Suprapubic skin (tissue), 4 donors: ENCODE measurements at regions not wholly inside any gene's neighbourhood (a gene's known extent, or its start where the extent isn't known, plus 50 kb on each side); places are given as distances from the start of the nearest gene placed in this dataset.

Source experiments
- DNase-seq, 2 donors: peaks; one replicate each; pipeline ENCODE4 v3.0.0-alpha.2; 2019; ENCODE audit warnings: low spot score in 2 of 2
- H3K27ac ChIP-seq: fragments of 200-600 bp; sonication (generic); one replicate; pipeline ENCODE4 v1.5.1; 2019
- H3K27me3 ChIP-seq: fragments of 200-600 bp; sonication (generic); one replicate; pipeline ENCODE4 v1.5.1; 2019
- H3K36me3 ChIP-seq: fragments of 200-600 bp; sonication (generic); one replicate; pipeline ENCODE4 v1.5.1; 2019
- H3K4me1 ChIP-seq: fragments of 200-600 bp; sonication (generic); one replicate; pipeline ENCODE4 v1.5.1; 2019
- H3K4me3 ChIP-seq: fragments of 200-600 bp; sonication (generic); one replicate; pipeline ENCODE4 v1.5.1; 2019; ENCODE audit warnings: mild to moderate bottlenecking
- H3K9me3 ChIP-seq: fragments of 200-600 bp; sonication (generic); one replicate; pipeline ENCODE4 v1.5.1; 2019
- EP300 ChIP-seq: sonication (generic); formaldehyde crosslinking; IDR thresholded peaks from one replicate; pipeline ENCODE4 v1.6.1; 2017; ENCODE audit warnings: antibody characterized with exemption
- POLR2A ChIP-seq, 2 donors: fragments of 450-650 bp; IDR thresholded peaks; one replicate each; pipeline ENCODE4 v1.6.1; 2017; ENCODE audit warnings: antibody characterized with exemption in 2 of 2, mild to moderate bottlenecking in 2 of 2, moderate library complexity in 2 of 2
- POLR2AphosphoS5 ChIP-seq, 3 donors: sonication (generic); formaldehyde crosslinking; IDR thresholded peaks; one replicate each; pipeline ENCODE4 v1.6.1; 2017; ENCODE audit warnings: antibody characterized with exemption in 3 of 3
- WGBS: methylation state at CpG from one replicate; pipeline ENCODE4 v1.1.5; 2018; 5-methylcytosine and 5-hydroxymethylcytosine counted together
- TF ChIP-seq, protein P1 (sequence below), 2 donors: fragments of 200-600 bp in 1 of 2; fragments of 450-650 bp in 1 of 2; sonication (generic) in 1 of 2; IDR thresholded peaks; one replicate each; pipeline ENCODE4 v1.5.1; 2016 to 2019; ENCODE audit warnings: antibody characterized with exemption in 2 of 2, mild to moderate bottlenecking in 1 of 2, moderate library complexity in 1 of 2

DNA sequence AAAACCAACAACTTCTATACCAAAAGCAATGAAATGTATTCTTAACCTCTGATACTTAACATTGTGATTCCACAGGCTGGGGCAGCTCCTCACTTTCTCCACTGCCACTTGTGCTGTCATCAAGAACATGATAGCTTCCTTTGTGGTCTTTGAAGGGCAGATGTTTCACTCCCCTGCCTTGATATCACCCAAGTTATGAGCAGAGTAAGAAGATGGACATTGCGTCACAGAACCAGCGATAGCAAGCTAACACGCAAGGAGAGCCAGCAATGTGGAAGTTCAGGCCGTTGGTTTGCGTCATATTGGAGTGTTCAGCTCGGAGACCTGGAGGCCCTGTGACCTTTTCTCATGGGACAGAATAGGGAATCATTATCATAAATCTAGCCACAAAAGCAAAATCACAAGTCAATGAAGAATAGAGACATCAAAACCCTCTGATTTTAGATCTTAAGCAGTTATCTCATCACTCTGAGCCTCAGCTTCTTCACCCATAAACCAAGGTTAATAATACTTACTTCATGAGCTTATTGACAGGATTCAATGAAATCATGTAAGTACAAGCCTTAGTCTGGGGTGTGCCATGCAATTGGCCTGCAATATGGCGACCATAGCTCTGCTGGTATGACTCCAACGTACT is 183.8 kb upstream of the THBS1 start:
- TF ChIP-seq, protein P1, sequence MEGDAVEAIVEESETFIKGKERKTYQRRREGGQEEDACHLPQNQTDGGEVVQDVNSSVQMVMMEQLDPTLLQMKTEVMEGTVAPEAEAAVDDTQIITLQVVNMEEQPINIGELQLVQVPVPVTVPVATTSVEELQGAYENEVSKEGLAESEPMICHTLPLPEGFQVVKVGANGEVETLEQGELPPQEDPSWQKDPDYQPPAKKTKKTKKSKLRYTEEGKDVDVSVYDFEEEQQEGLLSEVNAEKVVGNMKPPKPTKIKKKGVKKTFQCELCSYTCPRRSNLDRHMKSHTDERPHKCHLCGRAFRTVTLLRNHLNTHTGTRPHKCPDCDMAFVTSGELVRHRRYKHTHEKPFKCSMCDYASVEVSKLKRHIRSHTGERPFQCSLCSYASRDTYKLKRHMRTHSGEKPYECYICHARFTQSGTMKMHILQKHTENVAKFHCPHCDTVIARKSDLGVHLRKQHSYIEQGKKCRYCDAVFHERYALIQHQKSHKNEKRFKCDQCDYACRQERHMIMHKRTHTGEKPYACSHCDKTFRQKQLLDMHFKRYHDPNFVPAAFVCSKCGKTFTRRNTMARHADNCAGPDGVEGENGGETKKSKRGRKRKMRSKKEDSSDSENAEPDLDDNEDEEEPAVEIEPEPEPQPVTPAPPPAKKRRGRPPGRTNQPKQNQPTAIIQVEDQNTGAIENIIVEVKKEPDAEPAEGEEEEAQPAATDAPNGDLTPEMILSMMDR (IDR thresholded peaks at IDR 0.05), result no peak
- TF ChIP-seq EP300 (no peak), POLR2A (IDR thresholded peaks at IDR 0.05) (no peak), POLR2AphosphoS5 (IDR thresholded peaks at IDR 0.05) (no peak)
- Histone ChIP-seq H3K9me3 (no peaks in the 10 kb centered on the region), H3K4me3 (no peak overlapping the region), H3K27me3 (no peaks in the 10 kb centered on the region), H3K4me1 (peaks cover 17% of the 10 kb centered on the region), H3K27ac (no peak overlapping the region), H3K36me3 (no peaks in the 10 kb centered on the region)
- 89% methylated on average over 8 of the region's 8 CpGs for WGBS
- no peak for DNase-seq

DNA sequence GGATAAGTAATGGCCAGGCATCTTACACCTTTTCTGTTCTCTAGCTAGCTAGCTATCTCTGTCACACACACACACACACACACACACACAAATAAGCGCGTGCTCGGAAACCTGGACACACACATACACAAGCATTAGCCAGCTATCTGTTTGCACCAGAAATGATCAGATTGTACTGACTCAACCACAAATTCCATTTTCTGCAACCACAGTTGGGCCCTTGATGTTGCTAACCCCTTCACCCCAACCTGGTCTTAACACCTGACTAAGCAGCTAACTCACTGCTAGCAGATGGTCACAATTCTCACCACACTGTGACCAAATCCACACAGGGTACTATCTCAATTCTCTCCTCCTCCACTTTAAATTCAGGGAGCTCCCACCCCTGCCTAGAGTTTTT is 183.0 kb upstream of the THBS1 start:
- no peaks in the 10 kb centered on the region for H3K27me3 ChIP-seq
- no peak for DNase-seq
- H3K27ac ChIP-seq, result no peak overlapping the region
- WGBS, result 98% methylated on average over 3 of the region's 3 CpGs
- H3K4me1 ChIP-seq, result peaks cover 11% of the 10 kb centered on the region
- no peaks in the 10 kb centered on the region for H3K36me3 ChIP-seq
- no peaks in the 10 kb centered on the region for H3K9me3 ChIP-seq
- no peak overlapping the region for H3K4me3 ChIP-seq
- TF ChIP-seq POLR2A (IDR thresholded peaks at IDR 0.05) (no peak), EP300 (no peak)
- TF ChIP-seq, protein P1 (IDR thresholded peaks at IDR 0.05), result no peak

DNA sequence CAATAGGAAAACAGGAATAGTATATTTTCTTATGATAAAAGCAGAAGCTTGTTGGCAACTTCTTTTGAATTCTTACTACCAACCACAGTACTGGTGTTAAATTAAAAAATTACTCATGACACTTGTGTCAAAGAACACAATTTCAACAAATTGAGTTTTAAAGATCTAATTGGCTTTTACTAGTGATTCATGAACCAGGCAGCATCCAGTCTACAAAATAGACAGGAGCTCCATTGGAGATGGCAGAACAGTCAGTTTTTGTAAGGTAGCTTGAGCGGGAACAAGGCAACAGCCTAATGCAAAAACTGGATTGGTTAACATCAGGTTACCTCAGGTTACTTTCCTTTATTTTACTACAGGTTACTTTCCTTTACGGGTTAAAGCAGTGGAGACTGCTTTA is 181.3 kb upstream of the THBS1 start:
- no peaks in the 10 kb centered on the region for H3K27me3 ChIP-seq
- H3K36me3 ChIP-seq, result no peaks in the 10 kb centered on the region
- WGBS, result 96% methylated on average over 2 of the region's 2 CpGs
- no peaks in the 10 kb centered on the region for H3K9me3 ChIP-seq
- no peak overlapping the region for H3K4me3 ChIP-seq
- TF ChIP-seq, protein P1 (IDR thresholded peaks at IDR 0.05), result no peak
- no peak for TF ChIP-seq POLR2AphosphoS5 (IDR thresholded peaks at IDR 0.05)
- no peak for DNase-seq
- no peak overlapping the region for H3K27ac ChIP-seq
- no peaks in the 10 kb centered on the region for H3K4me1 ChIP-seq

DNA sequence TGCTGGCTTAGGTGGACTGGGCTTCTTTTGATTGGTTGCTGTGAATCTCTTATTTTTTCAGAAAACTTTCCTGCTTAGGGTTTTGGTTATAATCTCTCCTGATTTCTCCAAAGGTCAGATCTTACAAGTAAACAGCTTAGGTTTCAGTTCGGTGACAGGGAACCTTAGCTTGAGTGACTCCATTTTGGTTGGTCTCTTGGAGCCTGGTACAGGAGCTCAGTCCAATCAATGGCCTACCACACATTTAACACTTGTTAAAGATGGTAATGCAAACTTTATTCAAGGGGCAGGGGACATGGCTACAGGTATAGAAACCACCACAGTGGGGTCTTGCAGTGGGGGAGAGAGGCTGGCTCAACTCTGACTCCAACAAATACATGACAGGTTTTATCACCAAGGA is 180.9 kb upstream of the THBS1 start:
- TF ChIP-seq POLR2A (IDR thresholded peaks at IDR 0.05) (no peak), POLR2AphosphoS5 (IDR thresholded peaks at IDR 0.05) (no peak), EP300 (no peak)
- TF ChIP-seq, protein P1 (IDR thresholded peaks at IDR 0.05), result no peak
- 86% methylated on average over 1 of the region's 1 CpG for WGBS
- H3K27me3 ChIP-seq, result no peaks in the 10 kb centered on the region
- no peak overlapping the region for H3K27ac ChIP-seq
- no peaks in the 10 kb centered on the region for H3K4me1 ChIP-seq
- DNase-seq, result no peak
- no peaks in the 10 kb centered on the region for H3K36me3 ChIP-seq
- no peaks in the 10 kb centered on the region for H3K9me3 ChIP-seq
- H3K4me3 ChIP-seq, result no peak overlapping the region

GRCh38 chr15:39400821-39401550 is 179.9 kb upstream of the THBS1 start:
- Histone ChIP-seq H3K27ac (no peak overlapping the region), H3K36me3 (no peaks in the 10 kb centered on the region), H3K27me3 (no peaks in the 10 kb centered on the region), H3K4me3 (no peak overlapping the region), H3K9me3 (no peaks in the 10 kb centered on the region), H3K4me1 (no peaks in the 10 kb centered on the region)
- WGBS, result 80% methylated on average over 7 of the region's 7 CpGs
- no peak for DNase-seq
- TF ChIP-seq POLR2AphosphoS5 (IDR thresholded peaks at IDR 0.05), result no peak
- TF ChIP-seq EP300, result no peak
- no peak for TF ChIP-seq POLR2A (IDR thresholded peaks at IDR 0.05)
- TF ChIP-seq, protein P1 (IDR thresholded peaks at IDR 0.05), result no peak
